Spleen (tissue), 7 donors: ENCODE measurements at regions not wholly inside any gene's neighbourhood (a gene's known extent, or its start where the extent isn't known, plus 50 kb on each side); places are given as distances from the start of the nearest gene placed in this dataset.

Experiments
- POLR2AphosphoS5 ChIP-seq, 3 donors: sonication (generic); formaldehyde crosslinking; IDR thresholded peaks; one replicate each; pipeline ENCODE4 v1.5.1; 2017; ENCODE audit warnings: antibody characterized with exemption in 3 of 3
- TF ChIP-seq, protein P1 (sequence below), 11 experiments: fragments of 200-600 bp in 7 of 11; fragments of 450-650 bp in 4 of 11; sonication (generic) in 4 of 11; IDR thresholded peaks in 8 of 11; conservative IDR thresholded peaks in 3 of 11; 1 replicate in 7 of 11; 2 replicates in 4 of 11; pipeline versions ENCODE4 v1.4.0 to v1.8.0; 2016 to 2021; ENCODE audit warnings: antibody characterized with exemption in 11 of 11, inconsistent platforms in 4 of 11, mild to moderate bottlenecking in 1 of 11
- donor health status: DM: no; HTN: no; CAD: no; lungs with moderate emphysema.
- donor health status: DM: no; HTN: no; CAD: no.
- donor health status: DM: no; HTN: no; CAD: no.

DNA sequence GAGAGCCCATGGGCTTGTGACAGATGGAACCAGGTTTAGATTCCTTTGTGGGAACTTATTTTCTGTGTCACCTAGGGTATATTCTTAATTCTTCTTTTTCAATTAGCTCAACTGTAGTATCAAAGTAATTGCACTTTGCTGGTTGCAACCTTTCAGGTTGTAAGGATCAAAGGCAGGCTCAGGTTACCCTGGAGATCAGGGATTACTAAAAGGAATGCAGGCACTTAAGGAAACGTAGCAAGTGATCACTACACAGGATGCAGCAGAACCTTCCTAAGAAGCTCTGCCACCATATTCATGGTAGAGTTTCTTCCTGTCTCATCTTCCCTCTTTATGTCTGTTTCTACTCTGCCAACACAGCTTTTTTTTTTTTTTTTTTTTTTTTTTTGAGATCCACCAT, 133.2 kb upstream of the JAG1 start:
- no peak for TF ChIP-seq POLR2AphosphoS5 (IDR thresholded peaks at IDR 0.05)
- TF ChIP-seq, protein P1, sequence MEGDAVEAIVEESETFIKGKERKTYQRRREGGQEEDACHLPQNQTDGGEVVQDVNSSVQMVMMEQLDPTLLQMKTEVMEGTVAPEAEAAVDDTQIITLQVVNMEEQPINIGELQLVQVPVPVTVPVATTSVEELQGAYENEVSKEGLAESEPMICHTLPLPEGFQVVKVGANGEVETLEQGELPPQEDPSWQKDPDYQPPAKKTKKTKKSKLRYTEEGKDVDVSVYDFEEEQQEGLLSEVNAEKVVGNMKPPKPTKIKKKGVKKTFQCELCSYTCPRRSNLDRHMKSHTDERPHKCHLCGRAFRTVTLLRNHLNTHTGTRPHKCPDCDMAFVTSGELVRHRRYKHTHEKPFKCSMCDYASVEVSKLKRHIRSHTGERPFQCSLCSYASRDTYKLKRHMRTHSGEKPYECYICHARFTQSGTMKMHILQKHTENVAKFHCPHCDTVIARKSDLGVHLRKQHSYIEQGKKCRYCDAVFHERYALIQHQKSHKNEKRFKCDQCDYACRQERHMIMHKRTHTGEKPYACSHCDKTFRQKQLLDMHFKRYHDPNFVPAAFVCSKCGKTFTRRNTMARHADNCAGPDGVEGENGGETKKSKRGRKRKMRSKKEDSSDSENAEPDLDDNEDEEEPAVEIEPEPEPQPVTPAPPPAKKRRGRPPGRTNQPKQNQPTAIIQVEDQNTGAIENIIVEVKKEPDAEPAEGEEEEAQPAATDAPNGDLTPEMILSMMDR (IDR thresholded peaks at IDR 0.05 in 8 of 11, conservative IDR thresholded peaks at IDR 0.05 in 3 of 11) = no peak
